SK-N-SH treated with all-trans-retinoic acid at 6 μM for 48 hours (cell line): ENCODE measurements at regions not wholly inside any gene's neighbourhood (a gene's known extent, or its start where the extent isn't known, plus 50 kb on each side); places are given as distances from the start of the nearest gene placed in this dataset.

Source experiments
- ATAC-seq: fragments of 200-7000 bp; cut with Tn5 transposase; 3 replicates; pipeline ENCODE4 v1.9.1; 2020; ENCODE audit warnings: mild to moderate bottlenecking, moderate library complexity
- ARNTL ChIP-seq: fragments of 450-650 bp; formaldehyde crosslinking; IDR thresholded peaks from 2 replicates; pipeline ENCODE4 v1.5.0; 2020; ENCODE audit warnings: low read depth, mild to moderate bottlenecking, moderate library complexity, borderline replicate concordance
- BACH2 ChIP-seq: fragments of 250-450 bp; sonication (Bioruptor Pico); IDR thresholded peaks from 2 replicates; pipeline ENCODE4 v1.9.0; 2021; ENCODE audit warnings: mild to moderate bottlenecking, borderline replicate concordance
- CREB5 ChIP-seq: fragments of 250-450 bp; sonication (Bioruptor Pico); IDR thresholded peaks from 2 replicates; pipeline ENCODE4 v1.5.1; 2020; ENCODE audit warnings: low read depth, mild to moderate bottlenecking, moderate library complexity
- CSDC2 ChIP-seq: fragments of 250-450 bp; sonication (Bioruptor Pico); IDR thresholded peaks from 2 replicates; pipeline ENCODE4 v1.5.0; 2020; ENCODE audit warnings: mild to moderate bottlenecking, moderate library complexity
- CSRNP3 ChIP-seq: fragments of 250-450 bp; sonication (Bioruptor Pico); IDR thresholded peaks from 2 replicates; pipeline ENCODE4 v1.5.1; 2021; ENCODE audit warnings: mild to moderate bottlenecking, moderate library complexity
- ESRRG ChIP-seq: fragments of 250-450 bp; sonication (Bioruptor Pico); IDR thresholded peaks from 2 replicates; pipeline ENCODE4 v1.6.1; 2021; ENCODE audit warnings: mild to moderate bottlenecking
- GLIS3 ChIP-seq: fragments of 250-450 bp; sonication (Bioruptor Pico); IDR thresholded peaks from 2 replicates; pipeline ENCODE4 v1.5.0; 2020; ENCODE audit warnings: mild to moderate bottlenecking, moderate library complexity
- ISL1 ChIP-seq: fragments of 250-450 bp; sonication (Bioruptor Pico); IDR thresholded peaks from 2 replicates; pipeline ENCODE4 v2.1.2; 2022; ENCODE audit warnings: mild to moderate bottlenecking, moderate library complexity
- OSR1 ChIP-seq: fragments of 250-450 bp; sonication (Bioruptor Pico); IDR thresholded peaks from 2 replicates; pipeline ENCODE4 v1.8.0; 2022; ENCODE audit warnings: moderate library complexity, mild to moderate bottlenecking, inconsistent platforms
- PATZ1 ChIP-seq: fragments of 250-450 bp; sonication (Bioruptor Pico); IDR thresholded peaks from 2 replicates; pipeline ENCODE4 v1.8.0; 2020; ENCODE audit warnings: mild to moderate bottlenecking, moderate library complexity, borderline replicate concordance
- POU6F1 ChIP-seq: fragments of 250-450 bp; sonication (Bioruptor Pico); IDR thresholded peaks from 2 replicates; pipeline ENCODE4 v1.8.0; 2021; ENCODE audit warnings: low read depth, mild to moderate bottlenecking, moderate library complexity, borderline replicate concordance
- PPARA ChIP-seq: fragments of 250-450 bp; sonication (Bioruptor Pico); IDR thresholded peaks from 2 replicates; pipeline ENCODE4 v1.5.0; 2020; ENCODE audit warnings: mild to moderate bottlenecking, borderline replicate concordance
- RARB ChIP-seq: fragments of 250-450 bp; sonication (Bioruptor Pico); IDR thresholded peaks from 2 replicates; pipeline ENCODE4 v1.8.0; 2021; ENCODE audit warnings: mild to moderate bottlenecking, moderate library complexity
- SNAI2 ChIP-seq: fragments of 250-450 bp; sonication (Bioruptor Pico); IDR thresholded peaks from 2 replicates; pipeline ENCODE4 v1.5.0; 2020; ENCODE audit warnings: mild to moderate bottlenecking, moderate library complexity
- TCF4 ChIP-seq: fragments of 250-450 bp; sonication (Bioruptor Pico); IDR thresholded peaks from 2 replicates; pipeline ENCODE4 v1.8.0; 2021; ENCODE audit warnings: mild to moderate bottlenecking, moderate library complexity, borderline replicate concordance
- TOX ChIP-seq: fragments of 250-450 bp; sonication (Bioruptor Pico); IDR thresholded peaks from 2 replicates; pipeline ENCODE4 v1.8.0; 2021; ENCODE audit warnings: mild to moderate bottlenecking, moderate library complexity, borderline replicate concordance
- TSHZ2 ChIP-seq: fragments of 250-450 bp; sonication (Bioruptor Pico); IDR thresholded peaks from 2 replicates; pipeline ENCODE4 v1.5.0; 2020; ENCODE audit warnings: mild to moderate bottlenecking, moderate library complexity
- ZC3H10 ChIP-seq: fragments of 250-450 bp; sonication (Bioruptor Pico); IDR thresholded peaks from 2 replicates; pipeline ENCODE4 v1.5.1; 2021; ENCODE audit warnings: mild to moderate bottlenecking, moderate library complexity
- ZFP3 ChIP-seq: fragments of 250-450 bp; sonication (Bioruptor Pico); IDR thresholded peaks from 2 replicates; pipeline ENCODE4 v1.5.0; 2020; ENCODE audit warnings: mild to moderate bottlenecking, moderate library complexity
- ZFP30 ChIP-seq: fragments of 450-650 bp; formaldehyde crosslinking; IDR thresholded peaks from 2 replicates; pipeline ENCODE4 v1.5.0; 2022; ENCODE audit warnings: mild to moderate bottlenecking, moderate library complexity
- ZNF70 ChIP-seq: fragments of 450-650 bp; formaldehyde crosslinking; IDR thresholded peaks from 2 replicates; pipeline ENCODE4 v1.5.0; 2020; ENCODE audit warnings: mild to moderate bottlenecking, moderate library complexity
- ZNF8 ChIP-seq: fragments of 450-650 bp; formaldehyde crosslinking; IDR thresholded peaks from 2 replicates; pipeline ENCODE4 v1.5.0; 2020; ENCODE audit warnings: mild to moderate bottlenecking, moderate library complexity

GRCh38 chr1:208324005-208324404 lies 79.8 kb upstream of the PLXNA2 start:
- ATAC-seq = no peak
- TF ChIP-seq BACH2 (CRISPR knock-in tag) (no peak), ZC3H10 (no peak), TSHZ2 (no peak), ZFP30 (CRISPR knock-in tag) (no peak)

- TF ChIP-seq PPARA (CRISPR knock-in tag) (no peak), PATZ1 (CRISPR knock-in tag) (no peak), TOX (CRISPR knock-in tag) (no peak), POU6F1 (no peak), ESRRG (CRISPR knock-in tag) (no peak), ZFP3 (CRISPR knock-in tag) (no peak), BACH2 (CRISPR knock-in tag) (no peak), ZNF8 (CRISPR knock-in tag) (no peak)
- ATAC-seq = no peak
Measured at GRCh38 chr1:208326033-208326432, 81.8 kb upstream of the PLXNA2 start.

GRCh38 chr1:208329300-208329699 lies 85.1 kb upstream of the PLXNA2 start:
- ATAC-seq = no peak; the same call in 2 of the 3 replicates
- no peak for TF ChIP-seq POU6F1
- TF ChIP-seq OSR1 (CRISPR knock-in tag) = no peak
- TF ChIP-seq ISL1 (CRISPR knock-in tag) = no peak
- TF ChIP-seq GLIS3 (CRISPR knock-in tag) = no peak
- no peak for TF ChIP-seq RARB
- no peak for TF ChIP-seq ZC3H10
- TF ChIP-seq CSRNP3 = no peak
- no peak for TF ChIP-seq ZNF8 (CRISPR knock-in tag)
- no peak for TF ChIP-seq ARNTL
- no peak for TF ChIP-seq ZNF70
- TF ChIP-seq ZFP30 (CRISPR knock-in tag) = no peak
- no peak for TF ChIP-seq PPARA (CRISPR knock-in tag)
- TF ChIP-seq CREB5 (CRISPR knock-in tag) = no peak
- no peak for TF ChIP-seq BACH2 (CRISPR knock-in tag)
- no peak for TF ChIP-seq TCF4
- TF ChIP-seq SNAI2 (CRISPR knock-in tag) = no peak
- TF ChIP-seq ESRRG (CRISPR knock-in tag) = no peak
- no peak for TF ChIP-seq TSHZ2
- TF ChIP-seq CSDC2 (CRISPR knock-in tag) = no peak
- no peak for TF ChIP-seq PATZ1 (CRISPR knock-in tag)
